ENCODE measurements at regions not wholly inside any gene's neighbourhood (a gene's known extent, or its start where the extent isn't known, plus 50 kb on each side); places are given as distances from the start of the nearest gene placed in this dataset.

- no peaks in the 10 kb centered on the region for H3K36me3 ChIP-seq
- no peak overlapping the region for H3K4me3 ChIP-seq
- no peaks in the 10 kb centered on the region for H3K27me3 ChIP-seq
- H3K27ac ChIP-seq = no peak overlapping the region
- no peaks in the 10 kb centered on the region for H3K9me3 ChIP-seq
- peaks cover 0 to 8% (median 7%) of the 10 kb centered on the region in 4 donors for H3K4me1 ChIP-seq
- no peak for DNase-seq
- 51 to 72% methylated on average over 6 of the region's 6 CpGs for WGBS, 2 donors
- no peak for TF ChIP-seq EP300 (IDR thresholded peaks at IDR 0.05)
- TF ChIP-seq POLR2A (IDR thresholded peaks at IDR 0.05) = no peak
- no peak for TF ChIP-seq CTCF (IDR thresholded peaks at IDR 0.05)
- no peak for TF ChIP-seq POLR2AphosphoS5 (IDR thresholded peaks at IDR 0.05)
- intact Hi-C loops (cut with DNase I) = no loop called here
Measured at GRCh38 chr6:4363656-4364055, 228.3 kb upstream of the ECI2 start.

- peaks cover 0 to 14% (median 12%) of the 10 kb centered on the region in 4 donors for H3K4me1 ChIP-seq
- no peak for DNase-seq
- 88 to 91% methylated on average over 4 of the region's 4 CpGs for WGBS, 2 donors
- H3K36me3 ChIP-seq = no peaks in the 10 kb centered on the region
- H3K27ac ChIP-seq = no peak overlapping the region
- no peaks in the 10 kb centered on the region for H3K9me3 ChIP-seq
- H3K4me3 ChIP-seq = no peak overlapping the region
- intact Hi-C loops (cut with DNase I) = no loop called here
- TF ChIP-seq CTCF (IDR thresholded peaks at IDR 0.05) = no peak
- TF ChIP-seq POLR2A (IDR thresholded peaks at IDR 0.05) = no peak
- no peak for TF ChIP-seq POLR2AphosphoS5 (IDR thresholded peaks at IDR 0.05)
- no peak for TF ChIP-seq EP300 (IDR thresholded peaks at IDR 0.05)
- no peaks in the 10 kb centered on the region for H3K27me3 ChIP-seq
Measured at GRCh38 chr6:4362326-4362725, 227.0 kb upstream of the ECI2 start.

- WGBS, 2 donors = 93 to 94% methylated on average over 6 of the region's 6 CpGs
- no peak for DNase-seq
- TF ChIP-seq POLR2AphosphoS5 (IDR thresholded peaks at IDR 0.05) (no peak), EP300 (IDR thresholded peaks at IDR 0.05) (no peak), CTCF (IDR thresholded peaks at IDR 0.05) (no peak), POLR2A (IDR thresholded peaks at IDR 0.05) (no peak)
- Histone ChIP-seq H3K9me3 (no peaks in the 10 kb centered on the region), H3K4me1 (peaks cover 0 to 14% (median 12%) of the 10 kb centered on the region in 4 donors), H3K4me3 (no peak overlapping the region), H3K27me3 (no peaks in the 10 kb centered on the region), H3K36me3 (no peaks in the 10 kb centered on the region), H3K27ac (no peak overlapping the region)
- intact Hi-C loops (cut with DNase I) = no loop called here
Measured at GRCh38 chr6:4360920-4361319, 225.5 kb upstream of the ECI2 start.

- TF ChIP-seq POLR2AphosphoS5 (IDR thresholded peaks at IDR 0.05) (no peak), POLR2A (IDR thresholded peaks at IDR 0.05) (no peak), CTCF (IDR thresholded peaks at IDR 0.05) (no peak), EP300 (IDR thresholded peaks at IDR 0.05) (no peak)
- Histone ChIP-seq H3K27me3 (no peaks in the 10 kb centered on the region), H3K27ac (peak overlapping the region; percentile 76 to 86 (median 81)), H3K4me1 (peaks cover 0 to 14% (median 12%) of the 10 kb centered on the region in 4 donors), H3K4me3 (peak overlapping the region in 1 of 4 donors; percentile 5), H3K9me3 (no peaks in the 10 kb centered on the region), H3K36me3 (no peaks in the 10 kb centered on the region)
- DNase-seq = peak; percentile 62
- 61 to 81% methylated on average over 7 of the region's 7 CpGs for WGBS, 2 donors
- intact Hi-C loops (cut with DNase I) = loop anchor here (10.0 kb wide), 1 partner anchor 256 kb away; no protein-coding TSS in a partner anchor
Measured at GRCh38 chr6:4359108-4359730, 223.8 kb upstream of the ECI2 start.

Measured in sigmoid colon (tissue), 6 donors.